NCI-H1105 treated with DMSO at 0.1 percent for 48 hours (cell line): ENCODE measurements at regions not wholly inside any gene's neighbourhood (a gene's known extent, or its start where the extent isn't known, plus 50 kb on each side); places are given as distances from the start of the nearest gene placed in this dataset.

Source experiments
- DNase-seq: peaks from one replicate; lab custom pipeline; 2025; lab: John Stamatoyannopoulos, UW

GRCh38 chr1:67560580-67561255 is 124.3 kb upstream of the GADD45A start:
- DNase-seq, result no peak

GRCh38 chr1:67561704-67562113 is 123.3 kb upstream of the GADD45A start:
- DNase-seq, result peak; percentile 80

GRCh38 chr1:67563684-67564083 is 121.3 kb upstream of the GADD45A start:
- no peak for DNase-seq

GRCh38 chr1:67564193-67564592 is 120.8 kb upstream of the GADD45A start:
- DNase-seq, result no peak

GRCh38 chr1:67566803-67567377 is 118.1 kb upstream of the GADD45A start:
- DNase-seq, result no peak

GRCh38 chr1:67570486-67571143 is 114.4 kb upstream of the GADD45A start:
- DNase-seq, result no peak

- no peak for DNase-seq
Observed at GRCh38 chr1:67571406-67571805, 113.6 kb upstream of the GADD45A start.

GRCh38 chr1:67571901-67572593 is 113.0 kb upstream of the GADD45A start:
- DNase-seq, result no peak

- peak; percentile 76 for DNase-seq
Observed at GRCh38 chr1:67572594-67573221, 112.3 kb upstream of the GADD45A start.

- no peak for DNase-seq
Observed at GRCh38 chr1:67573311-67573872, 111.6 kb upstream of the GADD45A start.

- DNase-seq, result no peak
Observed at GRCh38 chr1:67574221-67574620, 110.8 kb upstream of the GADD45A start.

- DNase-seq, result no peak
Observed at GRCh38 chr1:67575861-67576260, 109.1 kb upstream of the GADD45A start.

GRCh38 chr1:67576474-67576873 is 108.5 kb upstream of the GADD45A start:
- no peak for DNase-seq

- no peak for DNase-seq
Observed at GRCh38 chr1:67577646-67578045, 107.4 kb upstream of the GADD45A start.

- DNase-seq, result no peak
Observed at GRCh38 chr1:67578397-67579020, 106.5 kb upstream of the GADD45A start.

GRCh38 chr1:67579623-67580394 is 105.2 kb upstream of the GADD45A start:
- DNase-seq, result no peak

GRCh38 chr1:67580691-67581403 is 104.2 kb upstream of the GADD45A start:
- DNase-seq, result no peak

GRCh38 chr1:67582625-67583461 is 102.2 kb upstream of the GADD45A start:
- DNase-seq, result no peak

GRCh38 chr1:67583462-67583950 is 101.5 kb upstream of the GADD45A start:
- DNase-seq, result no peak
